ENCODE measurements at regions not wholly inside any gene's neighbourhood (a gene's known extent, or its start where the extent isn't known, plus 50 kb on each side); places are given as distances from the start of the nearest gene placed in this dataset.

DNA sequence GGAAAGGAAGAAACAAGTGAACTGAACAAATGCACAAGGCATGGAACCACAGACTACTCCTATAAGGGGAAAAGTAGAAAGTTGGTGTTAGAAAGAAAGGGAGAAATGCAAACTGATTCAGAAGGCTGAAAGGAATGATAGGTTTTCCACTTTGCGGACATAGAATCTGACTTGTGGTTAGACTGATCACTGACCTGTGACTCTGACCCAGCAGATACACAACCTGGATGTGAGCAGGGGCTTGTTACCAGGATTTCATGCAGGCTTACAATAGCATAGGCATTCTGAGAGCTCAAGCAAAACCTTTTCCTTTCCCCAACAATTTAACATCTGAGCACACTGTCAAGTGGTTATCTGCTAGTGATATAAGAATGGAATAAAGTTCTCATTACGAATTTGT lies 237.0 kb upstream of the CDH20 start:
- DNase-seq (ENCODE audit: low read depth) = no peak
- no peak overlapping the region for H3K4me3 ChIP-seq (ENCODE audit: low read length)
- no peak for TF ChIP-seq CTCF (conservative IDR thresholded peaks at IDR 0.05; ENCODE audit: low read depth, low read length)

DNA sequence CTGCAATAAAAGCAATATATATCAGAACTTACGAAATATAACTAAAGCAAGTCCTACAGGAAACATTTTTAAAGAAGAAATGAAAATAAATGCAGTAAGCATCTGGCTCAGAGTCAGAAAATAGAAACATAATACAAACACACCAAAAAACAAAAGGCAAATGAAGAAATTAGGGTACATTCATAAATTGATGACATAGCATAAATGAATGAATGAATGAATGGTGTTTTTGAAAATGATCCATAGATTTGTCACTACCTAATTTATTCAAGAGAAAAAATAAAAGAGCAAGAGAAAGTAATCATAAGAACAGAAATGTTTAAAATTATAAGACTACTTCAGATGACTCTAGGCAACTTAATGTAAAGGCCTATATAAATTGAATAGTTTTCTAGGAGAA lies 226.1 kb upstream of the CDH20 start:
- no peak for TF ChIP-seq CTCF (conservative IDR thresholded peaks at IDR 0.05; ENCODE audit: low read depth, low read length)
- no peak overlapping the region for H3K4me3 ChIP-seq (ENCODE audit: low read length)
- DNase-seq (ENCODE audit: low read depth) = no peak

- H3K4me3 ChIP-seq (ENCODE audit: low read length) = no peak overlapping the region
- TF ChIP-seq CTCF (conservative IDR thresholded peaks at IDR 0.05; ENCODE audit: low read depth, low read length) = no peak
These were observed 224.5 kb upstream of the CDH20 start for GRCh38 chr18:61108706-61109105.

DNA sequence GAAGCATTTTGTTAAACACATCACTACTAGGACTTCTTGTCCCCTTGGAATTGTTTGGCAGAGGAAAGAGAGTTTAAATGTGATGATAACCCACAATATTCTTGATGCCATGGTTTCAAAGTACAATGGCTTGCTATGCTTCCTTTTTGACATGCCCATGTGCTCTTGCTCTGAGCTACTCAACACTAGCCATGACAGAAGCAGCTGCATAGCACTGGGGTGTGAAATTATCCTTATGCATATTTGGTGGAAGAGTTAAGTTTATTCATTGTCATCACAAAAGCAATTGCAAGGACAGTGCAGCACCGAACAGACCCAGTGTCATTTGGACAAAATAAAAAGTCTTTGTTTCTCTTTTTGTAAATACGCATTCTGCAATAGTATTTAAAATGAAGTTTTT lies 209.9 kb upstream of the CDH20 start:
- H3K4me3 ChIP-seq (ENCODE audit: low read length) = no peak overlapping the region
- TF ChIP-seq CTCF (conservative IDR thresholded peaks at IDR 0.05; ENCODE audit: low read depth, low read length) = no peak
- no peak for DNase-seq (ENCODE audit: low read depth)

More at GRCh38 chr18:61108706-61109105, 224.5 kb upstream of the CDH20 start:
- no peak for DNase-seq (ENCODE audit: low read depth)

GRCh38 chr18:61127714-61128467 lies 205.3 kb upstream of the CDH20 start:
- DNase-seq (ENCODE audit: low read depth) = no peak
- no peak for TF ChIP-seq CTCF (conservative IDR thresholded peaks at IDR 0.05; ENCODE audit: low read depth, low read length)
- no peak overlapping the region for H3K4me3 ChIP-seq (ENCODE audit: low read length)

DNA sequence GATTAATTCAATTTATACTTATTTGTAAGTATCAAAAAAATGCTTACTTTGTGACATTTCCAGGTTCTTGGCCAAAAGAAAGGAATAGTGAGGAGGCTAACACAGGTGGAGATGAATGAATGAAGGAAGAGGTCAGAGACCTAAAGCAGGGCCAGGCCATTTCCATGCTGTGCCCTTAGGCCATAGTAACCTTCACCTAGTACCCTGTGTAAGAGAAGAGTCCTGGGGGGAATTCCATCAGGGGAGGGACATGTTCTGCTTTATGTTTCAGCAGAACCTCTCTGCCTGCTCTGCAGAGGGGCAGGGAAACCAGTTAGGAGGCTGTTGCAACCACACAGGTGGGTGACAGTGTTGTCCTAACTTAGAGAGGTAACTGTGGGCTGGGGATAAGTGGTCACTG lies 204.2 kb upstream of the CDH20 start:
- DNase-seq (ENCODE audit: low read depth) = no peak
- TF ChIP-seq CTCF (conservative IDR thresholded peaks at IDR 0.05; ENCODE audit: low read depth, low read length) = no peak
- no peak overlapping the region for H3K4me3 ChIP-seq (ENCODE audit: low read length)

GRCh38 chr18:61132031-61132430 lies 201.2 kb upstream of the CDH20 start:
- TF ChIP-seq CTCF (conservative IDR thresholded peaks at IDR 0.05; ENCODE audit: low read depth, low read length) = no peak
- no peak for DNase-seq (ENCODE audit: low read depth)
- H3K4me3 ChIP-seq (ENCODE audit: low read length) = no peak overlapping the region
